Liver (tissue), 3 donors: ENCODE measurements at regions not wholly inside any gene's neighbourhood (a gene's known extent, or its start where the extent isn't known, plus 50 kb on each side); places are given as distances from the start of the nearest gene placed in this dataset.

Experiments
- ATF3 ChIP-seq: IDR thresholded peaks from 2 replicates; pipeline ENCODE4 v1.6.1; 2016; ENCODE audit warnings: antibody characterized with exemption
- CTCF ChIP-seq: fragments of 150-350 bp; IDR thresholded peaks from 2 replicates; pipeline ENCODE4 v1.5.1; 2017; ENCODE audit warnings: improper control_type of control experiment, low read depth, low read length; ENCODE audit not compliant: missing input control
- GABPA ChIP-seq, 2 donors: IDR thresholded peaks in 1 of 2; conservative IDR thresholded peaks in 1 of 2; 2 replicates each; pipeline ENCODE4 v1.6.1; 2016; ENCODE audit warnings: antibody characterized with exemption in 2 of 2, mild to moderate bottlenecking in 1 of 2, moderate library complexity in 1 of 2
- MAX ChIP-seq: IDR thresholded peaks from 2 replicates; pipeline ENCODE4 v1.6.1; 2016; ENCODE audit warnings: antibody characterized with exemption
- RAD21 ChIP-seq, 2 donors: IDR thresholded peaks; 2 replicates each; pipeline ENCODE4 v1.6.1; 2016; ENCODE audit warnings: antibody characterized with exemption in 2 of 2, mild to moderate bottlenecking in 2 of 2
- TAF1 ChIP-seq: conservative IDR thresholded peaks from 2 replicates; pipeline ENCODE4 v1.6.1; 2016; ENCODE audit warnings: antibody characterized with exemption, mild to moderate bottlenecking
- ZBTB33 ChIP-seq: IDR thresholded peaks from 2 replicates; pipeline ENCODE4 v1.6.1; 2016; ENCODE audit warnings: antibody characterized with exemption
- donor health status: healthy.
- donor health status: healthy.

GRCh38 chr2:147471126-147471525 lies 373.7 kb upstream of the ACVR2A start:
- TF ChIP-seq RAD21 (IDR thresholded peaks at IDR 0.05) (no peak), CTCF (no peak), ZBTB33 (no peak), MAX (no peak), TAF1 (no peak), ATF3 (no peak), GABPA (IDR thresholded peaks at IDR 0.05 in 1 of 2, conservative IDR thresholded peaks at IDR 0.05 in 1 of 2) (no peak)
